HEK293 (cell line): ENCODE measurements at regions not wholly inside any gene's neighbourhood (a gene's known extent, or its start where the extent isn't known, plus 50 kb on each side); places are given as distances from the start of the nearest gene placed in this dataset.
A peak's percentile ranks its signal among the peaks of the same experiment; 100 is the strongest.

Source experiments
- CTCF ChIA-PET: fragments of 350-600 bp; formaldehyde crosslinking; extraction: SDS; loops from one replicate; lab custom pipeline; 2021; ENCODE audit warnings: antibody characterized with exemption; lab: Yijun Ruan, JAX
- POLR2A ChIA-PET: fragments of 300-600 bp; formaldehyde crosslinking; extraction: SDS; loops from one replicate; lab custom pipeline; 2020; ENCODE audit warnings: antibody characterized with exemption, inconsistent platforms; lab: Yijun Ruan, JAX
- H3K27ac ChIP-seq: fragments of 200-500 bp; sonication (Bioruptor generic); 2 replicates; pipeline ENCODE4 v1.5.1; 2014; ENCODE audit warnings: low read depth, low read length, control low read depth, inconsistent platforms; ENCODE audit errors: extremely low read depth
- H3K36me3 ChIP-seq, 2 experiments: fragments of 200-500 bp in 1 of 2; sonication (Bioruptor generic) in 1 of 2; 1 replicate in 1 of 2; 2 replicates in 1 of 2; pipeline ENCODE4 v1.5.1; 2014 to 2017; ENCODE audit warnings: inconsistent platforms in 2 of 2, low read length in 2 of 2; ENCODE audit not compliant: control insufficient read depth in 2 of 2, insufficient read depth in 1 of 2
- H3K4me1 ChIP-seq: fragments of 200-500 bp; sonication (Bioruptor generic); 2 replicates; pipeline ENCODE4 v1.5.1; 2014; ENCODE audit warnings: mild to moderate bottlenecking, low read length, inconsistent platforms; ENCODE audit not compliant: control insufficient read depth, insufficient read depth
- H3K4me3 ChIP-seq: 2 replicates; pipeline ENCODE4 v1.5.1; 2011; ENCODE audit warnings: low read depth, mild to moderate bottlenecking, control low read depth, low read length, moderate library complexity
- H3K9me3 ChIP-seq: fragments of 200-500 bp; sonication (Bioruptor generic); 2 replicates; pipeline ENCODE4 v1.5.1; 2014; ENCODE audit warnings: low read depth, low read length, inconsistent platforms; ENCODE audit not compliant: control insufficient read depth, insufficient read depth
- FEZF1 ChIP-seq: fragments of 450-650 bp; formaldehyde crosslinking; IDR thresholded peaks from 2 replicates; pipeline ENCODE4 v1.5.1; 2016; ENCODE audit warnings: missing biosample characterization, missing genetic modification characterization
- GLIS1 ChIP-seq: fragments of 450-650 bp; formaldehyde crosslinking; IDR thresholded peaks from 2 replicates; pipeline ENCODE4 v1.5.1; 2016; ENCODE audit warnings: missing biosample characterization, missing genetic modification characterization
- HOXD13 ChIP-seq: sonication (generic); formaldehyde crosslinking; IDR thresholded peaks from 2 replicates; pipeline ENCODE4 v1.8.0; 2022; ENCODE audit warnings: missing genetic modification reagents, borderline replicate concordance
- KLF16 ChIP-seq: fragments of 450-650 bp; formaldehyde crosslinking; IDR thresholded peaks from 2 replicates; pipeline ENCODE4 v1.5.1; 2017; ENCODE audit warnings: missing biosample characterization, missing genetic modification characterization
- MEIS1 ChIP-seq: sonication (generic); formaldehyde crosslinking; IDR thresholded peaks from 2 replicates; pipeline ENCODE4 v1.8.1; 2022; ENCODE audit warnings: missing genetic modification reagents, mild to moderate bottlenecking, borderline replicate concordance
- SALL2 ChIP-seq: fragments of 450-650 bp; formaldehyde crosslinking; IDR thresholded peaks from 2 replicates; pipeline ENCODE4 v1.5.0; 2017; ENCODE audit warnings: missing biosample characterization, mild to moderate bottlenecking, missing genetic modification characterization, borderline replicate concordance
- SP3 ChIP-seq: fragments of 450-650 bp; formaldehyde crosslinking; IDR thresholded peaks from 2 replicates; pipeline ENCODE4 v1.5.1; 2016; ENCODE audit warnings: missing biosample characterization, missing genetic modification characterization
- WT1 ChIP-seq: fragments of 450-650 bp; formaldehyde crosslinking; IDR thresholded peaks from 2 replicates; pipeline ENCODE4 v1.5.1; 2016; ENCODE audit warnings: missing biosample characterization, missing genetic modification characterization
- YY1 ChIP-seq: fragments of 450-650 bp; formaldehyde crosslinking; IDR thresholded peaks from 2 replicates; pipeline ENCODE4 v1.5.1; 2018; ENCODE audit warnings: missing biosample characterization, missing genetic modification characterization
- ZBTB21 ChIP-seq: fragments of 450-650 bp; formaldehyde crosslinking; IDR thresholded peaks from 2 replicates; pipeline ENCODE4 v1.5.1; 2017; ENCODE audit warnings: missing biosample characterization, missing genetic modification characterization
- ZNF10 ChIP-seq: fragments of 450-650 bp; formaldehyde crosslinking; IDR thresholded peaks from 2 replicates; pipeline ENCODE4 v1.5.1; 2017; ENCODE audit warnings: missing biosample characterization, missing genetic modification characterization
- ZNF133 ChIP-seq: fragments of 450-650 bp; formaldehyde crosslinking; IDR thresholded peaks from 2 replicates; pipeline ENCODE4 v1.5.1; 2016; ENCODE audit warnings: missing biosample characterization, missing genetic modification characterization
- ZNF157 ChIP-seq: fragments of 450-650 bp; formaldehyde crosslinking; IDR thresholded peaks from 2 replicates; pipeline ENCODE4 v1.5.1; 2016; ENCODE audit warnings: missing biosample characterization, missing genetic modification characterization
- ZNF223 ChIP-seq: fragments of 450-650 bp; formaldehyde crosslinking; IDR thresholded peaks from 2 replicates; pipeline ENCODE4 v1.5.1; 2016; ENCODE audit warnings: missing biosample characterization, missing genetic modification characterization
- ZNF239 ChIP-seq: fragments of 450-650 bp; formaldehyde crosslinking; IDR thresholded peaks from 2 replicates; pipeline ENCODE4 v1.5.1; 2016; ENCODE audit warnings: missing biosample characterization, missing genetic modification characterization
- ZNF341 ChIP-seq: fragments of 450-650 bp; formaldehyde crosslinking; IDR thresholded peaks from 2 replicates; pipeline ENCODE4; 2016; ENCODE audit warnings: low read depth, missing biosample characterization, missing genetic modification characterization
- ZNF548 ChIP-seq: fragments of 450-650 bp; formaldehyde crosslinking; IDR thresholded peaks from 2 replicates; pipeline ENCODE4 v1.5.1; 2016; ENCODE audit warnings: missing biosample characterization, missing genetic modification characterization
- ZNF560 ChIP-seq: fragments of 450-650 bp; formaldehyde crosslinking; IDR thresholded peaks from 2 replicates; pipeline ENCODE4 v1.5.1; 2017; ENCODE audit warnings: missing biosample characterization, missing genetic modification characterization, borderline replicate concordance
- ZNF658 ChIP-seq: fragments of 450-650 bp; formaldehyde crosslinking; IDR thresholded peaks from 2 replicates; pipeline ENCODE4; 2016; ENCODE audit warnings: missing biosample characterization, missing genetic modification characterization
- ZNF776 ChIP-seq: fragments of 450-650 bp; formaldehyde crosslinking; IDR thresholded peaks from 2 replicates; pipeline ENCODE4 v1.5.0; 2017; ENCODE audit warnings: missing biosample characterization, missing genetic modification characterization, borderline replicate concordance
- ZNF785 ChIP-seq: fragments of 450-650 bp; formaldehyde crosslinking; IDR thresholded peaks from 2 replicates; pipeline ENCODE4 v1.5.1; 2016; ENCODE audit warnings: missing biosample characterization, missing genetic modification characterization
- TF ChIP-seq, protein P1 (sequence below): fragments of 450-650 bp; formaldehyde crosslinking; IDR thresholded peaks from 2 replicates; pipeline ENCODE4 v1.5.1; 2016; ENCODE audit warnings: missing biosample characterization, missing genetic modification characterization
- TF ChIP-seq, protein P2 (sequence below): fragments of 450-650 bp; formaldehyde crosslinking; conservative IDR thresholded peaks from 2 replicates; pipeline ENCODE4 v1.5.1; 2016; ENCODE audit warnings: low read depth, missing biosample characterization, missing genetic modification characterization
- TF ChIP-seq, protein P3 (sequence below): fragments of 450-650 bp; formaldehyde crosslinking; IDR thresholded peaks from 2 replicates; pipeline ENCODE4 v1.5.1; 2017; ENCODE audit warnings: missing biosample characterization, missing genetic modification characterization
- TF ChIP-seq, protein P4 (sequence below): fragments of 450-650 bp; formaldehyde crosslinking; IDR thresholded peaks from 2 replicates; pipeline ENCODE4 v1.5.1; 2016; ENCODE audit warnings: missing biosample characterization, missing genetic modification characterization
- TF ChIP-seq, protein P5 (sequence below): fragments of 450-650 bp; formaldehyde crosslinking; IDR thresholded peaks from 2 replicates; pipeline ENCODE4 v1.5.1; 2016; ENCODE audit warnings: missing biosample characterization, missing genetic modification characterization

DNA sequence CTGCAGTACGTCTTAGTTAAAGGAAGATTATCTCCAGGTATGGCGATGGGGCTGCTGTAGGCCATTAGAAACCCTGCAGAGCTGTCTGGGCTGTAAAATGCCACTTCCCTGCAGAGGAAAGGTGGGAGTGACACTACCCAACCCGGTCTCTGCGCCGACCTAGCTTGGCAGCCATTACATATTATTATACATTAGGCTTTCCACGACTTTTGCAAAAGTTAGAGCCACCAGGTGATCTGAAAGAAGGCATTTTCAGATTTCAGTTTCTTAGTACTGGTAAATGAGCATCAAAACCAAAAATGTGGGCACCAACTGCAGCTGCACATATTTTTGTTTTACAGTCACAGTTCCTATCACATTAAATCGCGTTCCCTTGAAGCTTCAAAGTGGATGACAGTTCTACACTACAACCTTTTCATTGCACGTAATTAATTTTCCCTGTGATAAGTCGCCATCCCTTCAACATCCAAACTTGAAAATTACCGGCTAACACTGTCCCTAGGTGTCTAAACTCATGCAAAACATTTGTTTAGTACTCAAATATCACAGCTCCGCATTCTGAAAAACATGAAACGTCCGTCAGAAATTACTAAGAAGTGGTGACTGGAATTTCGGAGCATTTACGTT lies 81.4 kb upstream of the CHD2 start:
- ChIA-PET POLR2A (interaction anchor here (0.8 to 8.1 kb wide), 7 partner anchors 9 to 99 kb away, joined by 3 to 238 read pairs (median 16); partner anchors contain the start of gene CHD2), CTCF (interaction anchor here (0.6 to 4.7 kb wide), 7 partner anchors 9 to 99 kb away, joined by 3 to 35 read pairs (median 4); partner anchors contain the start of gene CHD2)
- H3K4me1 ChIP-seq, result peaks cover 40% of the 10 kb centered on the region
- H3K9me3 ChIP-seq, result no peaks in the 10 kb centered on the region
- no peaks in the 10 kb centered on the region for H3K36me3 ChIP-seq
- peak overlapping the region; percentile 98 for H3K27ac ChIP-seq
- peak overlapping the region; percentile 39 for H3K4me3 ChIP-seq
- TF ChIP-seq ZNF341 (tag by site-specific recombination), result no peak; the same call in 1 of the 2 replicates
- TF ChIP-seq ZNF157 (tag by site-specific recombination), result no peak
- TF ChIP-seq HOXD13 (CRISPR knock-in tag), result no peak
- no peak for TF ChIP-seq KLF16 (tag by site-specific recombination)
- TF ChIP-seq ZNF785, result no peak
- no peak for TF ChIP-seq ZNF133
- no peak for TF ChIP-seq ZBTB21 (tag by site-specific recombination)
- TF ChIP-seq, protein P1, sequence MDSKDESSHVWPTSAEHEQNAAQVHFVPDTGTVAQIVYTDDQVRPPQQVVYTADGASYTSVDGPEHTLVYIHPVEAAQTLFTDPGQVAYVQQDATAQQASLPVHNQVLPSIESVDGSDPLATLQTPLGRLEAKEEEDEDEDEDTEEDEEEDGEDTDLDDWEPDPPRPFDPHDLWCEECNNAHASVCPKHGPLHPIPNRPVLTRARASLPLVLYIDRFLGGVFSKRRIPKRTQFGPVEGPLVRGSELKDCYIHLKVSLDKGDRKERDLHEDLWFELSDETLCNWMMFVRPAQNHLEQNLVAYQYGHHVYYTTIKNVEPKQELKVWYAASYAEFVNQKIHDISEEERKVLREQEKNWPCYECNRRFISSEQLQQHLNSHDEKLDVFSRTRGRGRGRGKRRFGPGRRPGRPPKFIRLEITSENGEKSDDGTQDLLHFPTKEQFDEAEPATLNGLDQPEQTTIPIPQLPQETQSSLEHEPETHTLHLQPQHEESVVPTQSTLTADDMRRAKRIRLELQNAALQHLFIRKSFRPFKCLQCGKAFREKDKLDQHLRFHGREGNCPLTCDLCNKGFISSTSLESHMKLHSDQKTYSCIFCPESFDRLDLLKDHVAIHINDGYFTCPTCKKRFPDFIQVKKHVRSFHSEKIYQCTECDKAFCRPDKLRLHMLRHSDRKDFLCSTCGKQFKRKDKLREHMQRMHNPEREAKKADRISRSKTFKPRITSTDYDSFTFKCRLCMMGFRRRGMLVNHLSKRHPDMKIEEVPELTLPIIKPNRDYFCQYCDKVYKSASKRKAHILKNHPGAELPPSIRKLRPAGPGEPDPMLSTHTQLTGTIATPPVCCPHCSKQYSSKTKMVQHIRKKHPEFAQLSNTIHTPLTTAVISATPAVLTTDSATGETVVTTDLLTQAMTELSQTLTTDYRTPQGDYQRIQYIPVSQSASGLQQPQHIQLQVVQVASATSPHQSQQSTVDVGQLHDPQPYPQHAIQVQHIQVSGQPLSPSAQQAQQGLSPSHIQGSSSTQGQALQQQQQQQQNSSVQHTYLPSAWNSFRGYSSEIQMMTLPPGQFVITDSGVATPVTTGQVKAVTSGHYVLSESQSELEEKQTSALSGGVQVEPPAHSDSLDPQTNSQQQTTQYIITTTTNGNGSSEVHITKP, result no peak
- no peak for TF ChIP-seq ZNF548
- TF ChIP-seq, protein P2, sequence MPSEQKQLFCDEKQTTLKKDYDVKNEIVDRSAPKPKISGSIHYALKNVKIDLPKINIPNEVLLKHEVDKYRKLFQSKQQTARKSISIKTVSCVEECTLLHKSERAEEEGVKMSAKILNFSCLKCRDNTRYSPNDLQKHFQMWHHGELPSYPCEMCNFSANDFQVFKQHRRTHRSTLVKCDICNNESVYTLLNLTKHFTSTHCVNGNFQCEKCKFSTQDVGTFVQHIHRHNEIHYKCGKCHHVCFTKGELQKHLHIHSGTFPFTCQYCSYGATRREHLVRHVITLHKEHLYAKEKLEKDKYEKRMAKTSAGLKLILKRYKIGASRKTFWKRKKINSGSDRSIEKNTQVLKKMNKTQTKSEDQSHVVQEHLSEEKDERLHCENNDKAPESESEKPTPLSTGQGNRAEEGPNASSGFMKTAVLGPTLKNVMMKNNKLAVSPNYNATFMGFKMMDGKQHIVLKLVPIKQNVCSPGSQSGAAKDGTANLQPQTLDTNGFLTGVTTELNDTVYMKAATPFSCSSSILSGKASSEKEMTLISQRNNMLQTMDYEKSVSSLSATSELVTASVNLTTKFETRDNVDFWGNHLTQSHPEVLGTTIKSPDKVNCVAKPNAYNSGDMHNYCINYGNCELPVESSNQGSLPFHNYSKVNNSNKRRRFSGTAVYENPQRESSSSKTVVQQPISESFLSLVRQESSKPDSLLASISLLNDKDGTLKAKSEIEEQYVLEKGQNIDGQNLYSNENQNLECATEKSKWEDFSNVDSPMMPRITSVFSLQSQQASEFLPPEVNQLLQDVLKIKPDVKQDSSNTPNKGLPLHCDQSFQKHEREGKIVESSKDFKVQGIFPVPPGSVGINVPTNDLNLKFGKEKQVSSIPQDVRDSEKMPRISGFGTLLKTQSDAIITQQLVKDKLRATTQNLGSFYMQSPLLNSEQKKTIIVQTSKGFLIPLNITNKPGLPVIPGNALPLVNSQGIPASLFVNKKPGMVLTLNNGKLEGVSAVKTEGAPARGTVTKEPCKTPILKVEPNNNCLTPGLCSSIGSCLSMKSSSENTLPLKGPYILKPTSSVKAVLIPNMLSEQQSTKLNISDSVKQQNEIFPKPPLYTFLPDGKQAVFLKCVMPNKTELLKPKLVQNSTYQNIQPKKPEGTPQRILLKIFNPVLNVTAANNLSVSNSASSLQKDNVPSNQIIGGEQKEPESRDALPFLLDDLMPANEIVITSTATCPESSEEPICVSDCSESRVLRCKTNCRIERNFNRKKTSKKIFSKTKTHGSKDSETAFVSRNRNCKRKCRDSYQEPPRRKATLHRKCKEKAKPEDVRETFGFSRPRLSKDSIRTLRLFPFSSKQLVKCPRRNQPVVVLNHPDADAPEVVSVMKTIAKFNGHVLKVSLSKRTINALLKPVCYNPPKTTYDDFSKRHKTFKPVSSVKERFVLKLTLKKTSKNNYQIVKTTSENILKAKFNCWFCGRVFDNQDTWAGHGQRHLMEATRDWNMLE, result no peak
- TF ChIP-seq MEIS1, result no peak
- TF ChIP-seq, protein P3, sequence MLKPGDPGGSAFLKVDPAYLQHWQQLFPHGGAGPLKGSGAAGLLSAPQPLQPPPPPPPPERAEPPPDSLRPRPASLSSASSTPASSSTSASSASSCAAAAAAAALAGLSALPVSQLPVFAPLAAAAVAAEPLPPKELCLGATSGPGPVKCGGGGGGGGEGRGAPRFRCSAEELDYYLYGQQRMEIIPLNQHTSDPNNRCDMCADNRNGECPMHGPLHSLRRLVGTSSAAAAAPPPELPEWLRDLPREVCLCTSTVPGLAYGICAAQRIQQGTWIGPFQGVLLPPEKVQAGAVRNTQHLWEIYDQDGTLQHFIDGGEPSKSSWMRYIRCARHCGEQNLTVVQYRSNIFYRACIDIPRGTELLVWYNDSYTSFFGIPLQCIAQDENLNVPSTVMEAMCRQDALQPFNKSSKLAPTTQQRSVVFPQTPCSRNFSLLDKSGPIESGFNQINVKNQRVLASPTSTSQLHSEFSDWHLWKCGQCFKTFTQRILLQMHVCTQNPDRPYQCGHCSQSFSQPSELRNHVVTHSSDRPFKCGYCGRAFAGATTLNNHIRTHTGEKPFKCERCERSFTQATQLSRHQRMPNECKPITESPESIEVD, result peak; percentile 4; the same call in 1 of the 2 replicates
- no peak for TF ChIP-seq ZNF239 (tag by site-specific recombination)
- TF ChIP-seq ZNF223 (tag by site-specific recombination), result no peak
- no peak for TF ChIP-seq ZNF560 (tag by site-specific recombination)
- TF ChIP-seq, protein P4, sequence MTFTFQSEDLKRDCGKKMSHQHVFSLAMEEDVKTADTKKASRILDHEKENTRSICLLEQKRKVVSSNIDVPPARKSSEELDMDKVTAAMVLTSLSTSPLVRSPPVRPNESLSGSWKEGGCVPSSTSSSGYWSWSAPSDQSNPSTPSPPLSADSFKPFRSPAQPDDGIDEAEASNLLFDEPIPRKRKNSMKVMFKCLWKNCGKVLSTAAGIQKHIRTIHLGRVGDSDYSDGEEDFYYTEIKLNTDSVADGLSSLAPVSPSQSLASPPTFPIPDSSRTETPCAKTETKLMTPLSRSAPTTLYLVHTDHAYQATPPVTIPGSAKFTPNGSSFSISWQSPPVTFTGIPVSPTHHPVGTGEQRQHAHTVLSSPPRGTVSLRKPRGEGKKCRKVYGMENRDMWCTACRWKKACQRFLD (tag by site-specific recombination), result no peak
- TF ChIP-seq WT1 (tag by site-specific recombination), result no peak; the same call in 1 of the 2 replicates
- no peak for TF ChIP-seq SALL2 (tag by site-specific recombination)
- TF ChIP-seq, protein P5, sequence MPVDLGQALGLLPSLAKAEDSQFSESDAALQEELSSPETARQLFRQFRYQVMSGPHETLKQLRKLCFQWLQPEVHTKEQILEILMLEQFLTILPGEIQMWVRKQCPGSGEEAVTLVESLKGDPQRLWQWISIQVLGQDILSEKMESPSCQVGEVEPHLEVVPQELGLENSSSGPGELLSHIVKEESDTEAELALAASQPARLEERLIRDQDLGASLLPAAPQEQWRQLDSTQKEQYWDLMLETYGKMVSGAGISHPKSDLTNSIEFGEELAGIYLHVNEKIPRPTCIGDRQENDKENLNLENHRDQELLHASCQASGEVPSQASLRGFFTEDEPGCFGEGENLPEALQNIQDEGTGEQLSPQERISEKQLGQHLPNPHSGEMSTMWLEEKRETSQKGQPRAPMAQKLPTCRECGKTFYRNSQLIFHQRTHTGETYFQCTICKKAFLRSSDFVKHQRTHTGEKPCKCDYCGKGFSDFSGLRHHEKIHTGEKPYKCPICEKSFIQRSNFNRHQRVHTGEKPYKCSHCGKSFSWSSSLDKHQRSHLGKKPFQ, result no peak
- no peak for TF ChIP-seq GLIS1
- TF ChIP-seq YY1 (tag by site-specific recombination), result peak; percentile 69; the same call in 1 of the 2 replicates
- TF ChIP-seq SP3 (tag by site-specific recombination), result no peak
- TF ChIP-seq ZNF10 (tag by site-specific recombination), result no peak
- TF ChIP-seq FEZF1 (tag by site-specific recombination), result peak; percentile 81
- TF ChIP-seq ZNF658 (tag by site-specific recombination), result no peak
- TF ChIP-seq ZNF776 (tag by site-specific recombination), result no peak
